Vagina (tissue), 2 donors: ENCODE measurements at regions not wholly inside any gene's neighbourhood (a gene's known extent, or its start where the extent isn't known, plus 50 kb on each side); places are given as distances from the start of the nearest gene placed in this dataset.

Experiments used
- DNase-seq, 2 donors: peaks; one replicate each; pipeline ENCODE4 v3.0.0-alpha.2; 2017; ENCODE audit errors: extremely low spot score in 2 of 2
- H3K27ac ChIP-seq: fragments of 200-600 bp; sonication (generic); one replicate; pipeline ENCODE4 v1.5.1; 2019
- H3K27me3 ChIP-seq: fragments of 200-600 bp; sonication (generic); one replicate; pipeline ENCODE4 v1.5.1; 2019
- H3K36me3 ChIP-seq, 2 donors: fragments of 200-600 bp; sonication (generic); one replicate each; pipeline ENCODE4 v1.5.1; 2017 to 2019
- H3K4me1 ChIP-seq: fragments of 200-600 bp; sonication (generic); one replicate; pipeline ENCODE4 v1.5.1; 2019
- H3K4me3 ChIP-seq, 2 donors: fragments of 200-600 bp; sonication (generic); 1 replicate in 1 of 2; 2 replicates in 1 of 2; pipeline ENCODE4 v1.5.1; 2016 to 2019
- H3K9me3 ChIP-seq: fragments of 200-600 bp; sonication (generic); one replicate; pipeline ENCODE4 v1.5.1; 2019
- CTCF ChIP-seq, 3 experiments: fragments of 450-650 bp in 2 of 3; fragments of 200-600 bp in 1 of 3; sonication (generic) in 1 of 3; IDR thresholded peaks; one replicate each; pipeline ENCODE4 v1.5.1; 2017 to 2019; ENCODE audit warnings: antibody characterized with exemption in 3 of 3, mild to moderate bottlenecking in 2 of 3, moderate library complexity in 2 of 3
- POLR2A ChIP-seq, 2 donors: fragments of 450-650 bp; IDR thresholded peaks; one replicate each; pipeline ENCODE4 v1.6.1; 2017; ENCODE audit warnings: antibody characterized with exemption in 2 of 2, mild to moderate bottlenecking in 2 of 2, moderate library complexity in 2 of 2
- POLR2AphosphoS5 ChIP-seq, 2 donors: sonication (generic); formaldehyde crosslinking; IDR thresholded peaks; one replicate each; pipeline ENCODE4 v1.9.0; 2017; ENCODE audit warnings: antibody characterized with exemption in 2 of 2, mild to moderate bottlenecking in 2 of 2, low read depth in 1 of 2; ENCODE audit not compliant: insufficient read depth in 1 of 2
- intact Hi-C: fragments of 100-400 bp; cut with DNase I; formaldehyde crosslinking; loops from one replicate; pipeline ENCODE4 v1.15.1; 2023

- H3K4me3 ChIP-seq, result no peak overlapping the region
- intact Hi-C loops, result no loop called here
- no peaks in the 10 kb centered on the region for H3K36me3 ChIP-seq
- H3K27me3 ChIP-seq, result no peaks in the 10 kb centered on the region
- H3K4me1 ChIP-seq, result no peaks in the 10 kb centered on the region
- no peak for DNase-seq
- H3K9me3 ChIP-seq, result no peaks in the 10 kb centered on the region
- no peak overlapping the region for H3K27ac ChIP-seq
- TF ChIP-seq POLR2AphosphoS5 (IDR thresholded peaks at IDR 0.05; ENCODE audit: insufficient read depth in 1 of 2, low read depth in 1 of 2) (no peak), POLR2A (IDR thresholded peaks at IDR 0.05) (no peak), CTCF (IDR thresholded peaks at IDR 0.05) (no peak)
Measured at GRCh38 chr17:69913616-69914015, 161.4 kb upstream of the KCNJ16 start.

DNA sequence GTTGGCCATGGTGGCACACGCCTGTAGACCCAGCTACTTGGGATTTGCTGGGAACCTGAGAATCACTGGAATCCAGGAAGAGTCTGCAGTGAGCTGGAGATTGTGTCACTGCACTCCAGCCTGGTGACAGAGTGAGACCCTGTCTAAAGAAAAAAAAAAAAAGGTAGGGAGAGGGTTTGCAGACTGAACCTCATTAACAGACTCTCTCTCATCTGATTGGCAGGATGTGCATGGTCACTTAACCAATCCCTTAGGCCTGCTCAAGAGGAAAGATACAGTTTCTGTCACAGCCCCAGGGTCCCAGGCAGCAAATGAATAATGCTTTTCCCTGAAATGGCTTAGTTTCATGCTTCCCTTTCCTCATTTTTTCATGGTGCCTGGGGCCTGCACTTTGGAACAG lies 160.5 kb upstream of the KCNJ16 start:
- intact Hi-C loops, result no loop called here
- no peaks in the 10 kb centered on the region for H3K36me3 ChIP-seq
- no peak overlapping the region for H3K4me3 ChIP-seq
- TF ChIP-seq POLR2A (IDR thresholded peaks at IDR 0.05), result no peak
- no peak for TF ChIP-seq POLR2AphosphoS5 (IDR thresholded peaks at IDR 0.05; ENCODE audit: insufficient read depth in 1 of 2, low read depth in 1 of 2)
- no peak for TF ChIP-seq CTCF (IDR thresholded peaks at IDR 0.05)
- H3K27me3 ChIP-seq, result no peaks in the 10 kb centered on the region
- H3K27ac ChIP-seq, result no peak overlapping the region
- H3K9me3 ChIP-seq, result no peaks in the 10 kb centered on the region
- DNase-seq, result no peak
- no peaks in the 10 kb centered on the region for H3K4me1 ChIP-seq

- Histone ChIP-seq H3K4me1 (no peaks in the 10 kb centered on the region), H3K9me3 (no peaks in the 10 kb centered on the region), H3K36me3 (no peaks in the 10 kb centered on the region), H3K4me3 (no peak overlapping the region), H3K27me3 (no peaks in the 10 kb centered on the region), H3K27ac (no peak overlapping the region)
- no peak for TF ChIP-seq POLR2A (IDR thresholded peaks at IDR 0.05)
- TF ChIP-seq POLR2AphosphoS5 (IDR thresholded peaks at IDR 0.05; ENCODE audit: insufficient read depth in 1 of 2, low read depth in 1 of 2), result no peak
- TF ChIP-seq CTCF (IDR thresholded peaks at IDR 0.05), result no peak
- no peak for DNase-seq
- intact Hi-C loops, result no loop called here
Measured at GRCh38 chr17:69916761-69917160, 158.3 kb upstream of the KCNJ16 start.

DNA sequence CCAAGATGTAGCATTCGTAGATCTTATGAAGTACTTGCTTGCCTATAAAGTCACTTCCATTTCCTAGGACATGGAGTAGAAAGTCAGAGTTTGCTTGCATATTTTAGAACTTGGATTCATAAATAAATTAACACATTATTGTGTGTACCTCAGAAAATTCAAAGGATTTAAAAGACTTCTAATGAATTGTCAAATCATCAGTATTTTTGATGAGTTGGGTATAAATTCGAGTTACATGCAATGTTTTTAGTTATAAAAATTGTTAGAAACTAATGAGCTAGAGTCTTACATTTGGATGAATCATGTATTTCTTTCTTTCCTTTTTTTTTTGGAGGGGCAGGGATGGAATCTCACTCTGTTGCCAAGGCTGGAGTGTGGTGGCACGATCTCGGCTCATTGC lies 156.9 kb upstream of the KCNJ16 start:
- Histone ChIP-seq H3K27me3 (no peaks in the 10 kb centered on the region), H3K9me3 (no peaks in the 10 kb centered on the region), H3K4me3 (no peak overlapping the region), H3K36me3 (no peaks in the 10 kb centered on the region), H3K4me1 (no peaks in the 10 kb centered on the region), H3K27ac (no peak overlapping the region)
- TF ChIP-seq POLR2A (IDR thresholded peaks at IDR 0.05) (no peak), CTCF (IDR thresholded peaks at IDR 0.05) (no peak), POLR2AphosphoS5 (IDR thresholded peaks at IDR 0.05; ENCODE audit: insufficient read depth in 1 of 2, low read depth in 1 of 2) (no peak)
- intact Hi-C loops, result no loop called here
- no peak for DNase-seq

DNA sequence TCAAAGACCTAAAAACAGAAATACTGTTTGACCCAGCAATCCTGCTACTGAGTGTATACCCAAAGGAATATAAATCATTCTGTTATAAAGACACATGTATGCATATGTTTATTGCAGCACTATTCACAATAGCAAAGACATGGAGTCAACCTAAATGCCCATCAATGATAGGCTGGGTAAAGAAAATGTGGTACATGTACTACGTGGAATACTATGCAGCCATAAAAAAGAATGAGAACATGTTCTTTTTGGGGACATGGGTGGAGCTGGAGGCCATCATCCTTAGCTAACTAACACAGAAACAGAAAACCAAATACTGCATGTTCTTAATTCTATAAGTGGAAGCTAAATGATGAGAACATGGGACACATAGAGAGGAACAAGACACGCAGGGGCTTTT lies 155.2 kb upstream of the KCNJ16 start:
- TF ChIP-seq POLR2AphosphoS5 (IDR thresholded peaks at IDR 0.05; ENCODE audit: insufficient read depth in 1 of 2, low read depth in 1 of 2), result no peak
- no peak for TF ChIP-seq POLR2A (IDR thresholded peaks at IDR 0.05)
- TF ChIP-seq CTCF (IDR thresholded peaks at IDR 0.05), result no peak
- intact Hi-C loops, result no loop called here
- Histone ChIP-seq H3K4me3 (no peak overlapping the region), H3K36me3 (no peaks in the 10 kb centered on the region), H3K4me1 (no peaks in the 10 kb centered on the region), H3K27ac (no peak overlapping the region), H3K9me3 (no peaks in the 10 kb centered on the region), H3K27me3 (no peaks in the 10 kb centered on the region)
- DNase-seq, result no peak
